Stimulated activated CD4-positive, alpha-beta T cell treated with anti-CD3 and anti-CD28 coated beads, Interleukin-12 subunit alpha, Interleukin-12 subunit beta, amount 100 ng/mL, for 4 hours (primary cell): ENCODE measurements at regions not wholly inside any gene's neighbourhood (a gene's known extent, or its start where the extent isn't known, plus 50 kb on each side); places are given as distances from the start of the nearest gene placed in this dataset.
"Not testable (repeated sequence)": the region's sequence is repeated elsewhere in the genome, so short reads cannot be mapped to it uniquely, and the experiment has no call there.

ENCODE experiments used
- DNase-seq: peaks from one replicate; pipeline ENCODE4 v3.0.0-alpha.2; 2020

DNA sequence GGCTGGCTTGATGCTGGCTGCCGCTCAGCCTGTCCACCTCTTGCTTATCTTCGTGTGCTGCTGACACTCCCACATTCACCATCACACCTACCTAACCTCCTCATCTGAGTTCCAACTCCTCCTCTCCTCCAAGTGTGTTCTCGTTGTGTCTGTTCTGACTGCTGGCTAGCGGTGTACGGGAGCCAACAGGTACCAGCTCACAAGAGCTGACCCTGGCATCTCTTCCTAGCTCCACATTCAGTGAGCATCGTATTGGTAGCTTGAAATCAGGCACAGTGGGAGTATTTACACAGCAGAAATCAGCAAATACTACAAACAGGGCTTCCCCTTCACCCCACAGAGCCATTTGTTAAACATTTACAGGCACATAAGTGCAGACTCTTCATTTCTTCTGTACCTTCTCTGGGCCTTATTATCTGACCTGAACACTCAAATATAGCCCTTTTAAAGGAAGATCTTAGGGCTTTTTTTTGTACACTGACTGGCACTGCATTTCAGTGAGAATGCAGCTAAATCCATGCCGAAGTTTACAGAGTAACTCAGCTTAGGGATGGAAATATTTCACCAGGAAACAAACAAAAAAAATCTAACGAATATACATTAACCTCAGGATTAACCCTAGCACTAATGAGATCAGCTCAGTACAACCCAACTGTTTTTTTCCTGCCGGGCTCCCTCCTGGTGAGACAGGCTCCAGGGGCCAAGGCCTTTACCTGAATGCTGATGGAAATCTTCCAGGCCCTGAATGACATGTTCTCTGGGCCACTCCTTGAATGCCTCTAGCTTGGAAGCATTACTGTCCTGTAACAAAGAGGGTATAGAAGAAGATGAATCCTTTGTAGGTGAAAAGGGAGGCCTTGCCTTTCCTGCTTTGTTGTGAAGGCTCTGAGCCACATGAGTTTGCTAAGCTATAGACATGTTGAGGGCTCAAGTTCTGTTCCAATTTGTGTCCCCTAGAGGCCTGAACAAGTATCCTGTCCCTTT, 150.5 kb upstream of the LPP start:
- DNase-seq, result no peak

DNA sequence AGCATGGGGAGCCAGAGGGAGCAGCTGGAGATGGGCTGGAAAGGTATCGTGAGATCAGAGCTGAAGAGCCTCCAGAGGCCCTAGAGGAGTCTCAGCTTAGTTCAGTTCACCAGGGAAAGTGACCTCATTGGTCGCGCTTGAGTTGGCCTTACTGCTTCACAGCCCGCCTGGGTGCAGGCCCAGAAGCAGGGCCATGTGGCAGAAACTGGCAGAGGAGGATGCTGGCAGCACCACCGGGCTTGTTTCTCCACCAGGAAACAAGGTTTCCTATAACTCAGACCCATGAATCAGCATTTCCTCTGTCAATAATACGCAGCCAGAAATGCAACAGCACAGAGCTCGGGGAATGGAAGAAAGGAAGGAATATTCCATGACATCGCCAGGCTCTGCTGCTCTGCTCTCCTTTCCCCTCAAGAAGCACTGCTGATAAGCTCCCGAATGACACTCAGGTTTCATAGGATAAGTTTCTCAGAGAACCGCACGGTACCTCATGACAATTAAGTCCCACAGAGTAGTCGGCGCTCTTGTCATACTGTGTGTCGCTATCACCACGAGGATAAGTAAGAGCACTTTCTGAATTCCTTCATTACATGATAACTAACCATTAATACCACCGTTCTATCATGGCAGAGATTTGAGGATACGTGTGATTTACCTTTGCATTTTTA, 147.1 kb upstream of the LPP start:
- no peak for DNase-seq

- DNase-seq, result no peak
These were observed 146.1 kb upstream of the LPP start for GRCh38 chr3:188007897-188008296.

GRCh38 chr3:188008582-188009213, 145.3 kb upstream of the LPP start:
- no peak for DNase-seq

- no peak for DNase-seq
These were observed 143.5 kb upstream of the LPP start for GRCh38 chr3:188010478-188010877.

DNA sequence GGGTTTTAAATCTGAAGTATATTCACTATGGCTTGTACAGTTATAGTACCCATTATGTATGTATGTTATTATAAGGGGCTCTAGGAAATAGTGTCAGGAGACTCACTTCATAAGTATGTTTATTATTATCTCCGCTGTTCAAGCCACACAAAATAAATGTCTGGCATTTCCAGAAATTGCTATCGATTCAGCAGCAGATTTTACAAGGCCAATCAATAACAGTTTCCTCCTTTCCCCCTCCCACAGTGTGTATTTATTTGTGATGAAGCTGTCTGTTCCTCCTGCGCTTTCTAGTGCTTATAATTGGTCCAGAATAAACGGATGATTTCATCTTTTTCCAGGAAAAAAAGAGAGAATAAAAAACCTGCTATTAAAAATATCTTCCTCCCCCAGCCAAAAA, 134.2 kb upstream of the LPP start:
- no peak for DNase-seq

DNA sequence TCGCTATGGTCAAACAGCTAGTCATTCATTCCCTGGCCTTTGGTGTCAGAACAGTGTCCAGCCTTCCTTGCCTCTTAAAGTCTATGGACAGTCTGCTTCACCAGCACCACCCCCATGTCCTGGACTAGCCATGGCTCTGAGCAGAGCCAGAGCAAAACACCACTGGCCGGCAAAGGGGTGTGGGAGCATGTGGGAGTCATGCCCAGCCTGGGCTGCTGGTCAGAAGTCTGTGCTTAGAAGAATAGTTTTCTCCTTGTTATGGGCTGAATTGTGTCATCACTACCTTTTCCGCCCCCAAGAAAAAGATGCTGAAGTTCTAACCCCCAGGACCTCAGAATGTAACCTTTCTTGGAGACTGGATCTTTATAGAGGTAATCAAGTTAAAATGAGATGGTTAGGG, 132.9 kb upstream of the LPP start:
- DNase-seq, result no peak

DNA sequence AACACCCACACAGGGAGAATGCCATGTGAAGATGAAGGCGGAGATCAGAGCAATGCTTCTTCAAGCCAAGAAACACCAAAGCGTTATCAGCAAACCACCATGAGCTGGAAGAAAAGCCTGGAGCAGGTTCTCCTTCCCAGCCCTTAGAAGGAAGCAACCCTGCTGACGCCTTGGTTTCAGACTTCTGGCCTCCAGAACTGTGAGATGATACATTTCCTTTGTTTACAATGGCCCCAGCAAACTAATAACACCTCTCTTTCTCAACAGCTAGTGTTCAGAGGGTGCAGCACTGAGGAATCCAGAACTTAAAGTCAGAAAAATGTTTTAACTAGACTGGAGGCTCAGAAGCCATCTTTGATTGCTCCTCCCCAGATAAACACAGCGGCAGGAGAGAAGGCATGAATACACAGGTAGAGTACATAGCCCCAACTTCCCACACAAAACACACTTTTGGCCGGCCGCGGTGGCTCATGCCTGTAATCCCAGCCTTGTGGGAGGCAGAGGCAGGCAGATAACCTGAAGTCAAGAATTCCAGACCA, 132.4 kb upstream of the LPP start:
- no peak for DNase-seq

GRCh38 chr3:188022902-188023301, 131.1 kb upstream of the LPP start:
- DNase-seq, result not testable (repeated sequence)

- no peak for DNase-seq
These were observed 128.4 kb upstream of the LPP start for GRCh38 chr3:188025555-188025954.

DNA sequence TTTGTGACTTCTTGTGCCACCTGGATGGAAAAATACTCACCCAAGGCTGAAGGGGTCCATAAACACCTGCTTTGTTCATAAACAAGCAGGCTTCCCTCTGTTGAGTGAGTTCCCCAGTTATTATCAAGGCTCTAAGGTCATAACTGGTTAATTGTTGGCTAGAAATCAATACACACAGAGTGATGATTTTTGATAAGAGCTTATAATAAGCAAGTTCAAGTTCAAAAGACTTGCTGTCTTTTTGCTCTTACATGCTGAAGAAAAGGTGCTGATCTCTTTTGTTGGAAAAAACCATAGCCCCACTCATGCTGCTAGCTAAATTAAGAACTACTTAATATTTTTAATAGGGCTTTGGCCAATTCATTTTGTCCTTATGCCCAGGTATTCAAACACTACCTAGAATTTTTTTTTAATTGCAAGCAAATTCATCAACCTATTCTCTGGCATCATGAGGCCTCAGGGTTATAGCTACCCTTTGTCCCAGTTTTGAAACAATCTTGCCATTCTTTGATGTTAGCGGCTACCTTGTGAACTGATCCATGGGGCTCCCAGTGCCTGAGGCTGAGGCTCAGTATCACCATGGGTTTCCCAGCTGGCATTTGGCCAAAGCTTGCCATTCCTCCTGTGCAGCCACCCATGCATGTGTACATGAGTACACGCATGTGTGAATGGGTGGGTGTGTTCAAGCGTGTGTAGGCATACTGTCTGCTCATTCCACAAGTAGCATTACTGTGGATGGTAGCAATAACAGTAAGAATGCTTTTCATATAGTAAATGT, 127.6 kb upstream of the LPP start:
- DNase-seq, result no peak

- DNase-seq, result no peak
These were observed 122.8 kb upstream of the LPP start for GRCh38 chr3:188031121-188031520.

- DNase-seq, result no peak
These were observed 119.0 kb upstream of the LPP start for GRCh38 chr3:188034989-188035388.

DNA sequence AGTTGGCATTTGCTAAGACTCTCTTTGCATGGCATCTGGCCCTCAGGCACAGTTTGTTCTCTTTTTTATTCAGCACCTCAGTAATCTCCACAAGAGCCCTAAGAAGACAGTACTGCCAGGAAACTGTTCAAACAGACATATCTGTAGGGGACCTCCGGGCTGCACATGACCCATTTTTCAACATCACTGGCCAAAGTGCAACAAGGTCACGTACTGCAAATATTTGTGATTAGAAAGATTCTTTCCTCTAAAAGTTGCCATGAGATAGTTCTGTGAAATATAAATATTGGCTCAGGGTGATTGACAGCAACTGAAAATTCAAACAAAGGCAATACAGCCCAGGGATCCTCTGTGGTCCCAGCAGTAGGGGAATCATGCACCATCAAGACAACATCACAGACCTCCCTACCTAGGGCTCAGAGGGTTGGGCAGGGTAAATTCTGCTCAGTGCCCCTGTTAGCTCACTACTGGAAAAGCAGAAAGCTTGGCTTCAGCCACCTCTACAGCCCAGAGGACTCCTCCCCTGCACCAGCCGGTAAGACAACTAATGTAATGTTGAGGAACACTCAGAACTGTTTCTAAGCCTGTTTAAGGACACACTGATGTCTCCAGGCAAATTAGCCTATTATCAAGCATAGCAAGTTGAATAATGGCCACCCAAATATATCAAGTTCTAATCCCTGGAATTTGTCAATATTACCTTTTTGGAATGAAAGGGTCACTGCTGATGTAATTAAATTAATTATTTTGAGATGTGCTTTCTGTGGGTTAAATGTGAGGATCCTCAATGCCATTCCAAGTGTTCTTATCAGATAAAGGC, 117.4 kb upstream of the LPP start:
- no peak for DNase-seq

DNA sequence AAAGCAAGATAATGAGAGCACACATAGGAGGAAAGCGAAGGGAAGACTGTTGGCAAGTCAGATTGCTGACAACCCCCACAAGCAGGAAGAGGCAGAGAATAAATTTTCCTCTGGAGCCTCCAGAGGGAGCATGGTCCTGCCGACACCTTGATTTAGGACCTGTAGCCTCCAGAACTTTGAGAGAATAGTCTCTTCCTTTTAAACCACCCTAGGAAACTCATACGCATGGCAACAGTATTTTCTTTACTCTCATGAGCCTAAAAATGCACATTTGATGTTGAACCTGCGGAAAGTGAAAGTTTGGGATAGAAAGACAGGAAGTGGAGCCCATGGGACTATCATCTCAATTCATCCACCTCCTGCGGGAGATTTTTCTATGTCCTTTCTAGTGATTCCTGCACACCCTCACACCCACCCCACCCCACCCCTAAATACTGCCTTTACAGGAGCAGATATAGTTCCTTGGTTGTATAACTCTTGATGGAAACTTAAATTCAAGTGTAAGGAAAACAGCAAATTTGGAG, 116.7 kb upstream of the LPP start:
- DNase-seq, result no peak

GRCh38 chr3:188037965-188038581, 115.9 kb upstream of the LPP start:
- no peak for DNase-seq

DNA sequence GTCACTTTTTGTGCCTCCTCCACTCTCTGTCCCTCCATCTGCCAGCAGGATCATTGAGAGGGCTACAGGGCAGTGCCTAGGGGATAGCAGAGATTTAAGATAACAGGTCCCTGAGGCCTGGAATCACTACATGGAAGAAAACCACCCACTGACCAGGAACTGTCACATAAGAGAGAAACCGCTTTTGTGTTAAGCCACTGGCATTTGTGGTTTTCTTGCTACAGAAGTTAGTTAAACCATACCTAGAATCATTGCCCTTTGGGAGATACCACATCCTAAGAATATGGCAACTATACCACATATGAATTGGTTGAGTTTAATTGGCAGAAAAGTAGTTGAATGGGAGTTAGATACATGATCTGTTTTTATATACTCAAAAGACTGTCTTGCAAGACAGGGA, 112.8 kb upstream of the LPP start:
- DNase-seq, result no peak

- no peak for DNase-seq
These were observed 112.1 kb upstream of the LPP start for GRCh38 chr3:188041895-188042294.

DNA sequence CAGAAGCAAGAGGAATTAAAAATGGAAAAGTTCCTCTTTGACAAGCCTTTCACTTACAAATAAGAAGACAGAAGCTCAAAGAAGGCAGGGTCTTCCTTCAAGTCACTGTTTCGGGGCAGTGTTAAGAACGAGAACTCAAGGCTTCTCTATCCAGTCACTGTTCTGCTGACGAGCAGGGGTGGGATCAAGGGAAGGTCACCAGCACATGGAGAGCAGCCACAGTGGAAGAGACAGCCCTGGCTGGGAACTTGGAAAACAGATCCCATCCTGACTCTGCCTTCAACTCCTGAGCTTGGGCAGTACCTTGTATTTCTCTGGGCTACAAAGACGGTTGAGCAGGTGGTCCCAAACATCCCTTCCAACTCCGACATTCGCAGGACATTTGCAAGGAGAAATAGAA, 111.5 kb upstream of the LPP start:
- no peak for DNase-seq

GRCh38 chr3:188043891-188044290, 110.1 kb upstream of the LPP start:
- DNase-seq, result no peak
